ENCODE measurements at regions not wholly inside any gene's neighbourhood (a gene's known extent, or its start where the extent isn't known, plus 50 kb on each side); places are given as distances from the start of the nearest gene placed in this dataset.

DNA sequence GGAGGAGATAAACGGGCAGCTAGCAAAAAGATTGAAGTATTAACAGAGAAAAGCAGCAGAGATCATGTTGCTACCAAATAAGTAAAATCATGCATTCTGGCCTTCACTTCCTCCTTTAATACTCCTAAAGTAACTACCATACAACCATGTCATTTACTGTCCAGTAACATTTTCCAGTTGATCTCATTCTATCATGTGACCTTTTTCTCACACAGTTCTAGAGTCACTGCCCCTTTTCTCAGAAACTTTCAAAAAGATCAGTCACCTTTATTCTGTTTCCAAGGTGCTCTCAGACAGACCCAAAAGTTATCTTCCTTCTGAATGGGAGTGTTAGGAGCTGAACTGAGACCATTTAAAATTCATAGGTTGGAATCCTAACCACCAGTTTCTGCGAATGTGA lies 984.4 kb downstream of the FAM181B start:
- no peaks in the 10 kb centered on the region for H3K79me1 ChIP-seq (ENCODE audit: low read depth in 1 of 2, low read length in 2 of 2)
- DNase-seq (no peak), ATAC-seq (ENCODE audit: low read depth) (no peak)
- no peak overlapping the region for H4K91ac ChIP-seq (ENCODE audit: insufficient read depth, low read depth, low read length)
- no peaks in the 10 kb centered on the region for H3K4me1 ChIP-seq (ENCODE audit: control insufficient read depth, insufficient read depth, low read length)
- H3K27ac ChIP-seq (ENCODE audit: insufficient read depth, low read length) = no peak overlapping the region
- TF ChIP-seq, protein P1, sequence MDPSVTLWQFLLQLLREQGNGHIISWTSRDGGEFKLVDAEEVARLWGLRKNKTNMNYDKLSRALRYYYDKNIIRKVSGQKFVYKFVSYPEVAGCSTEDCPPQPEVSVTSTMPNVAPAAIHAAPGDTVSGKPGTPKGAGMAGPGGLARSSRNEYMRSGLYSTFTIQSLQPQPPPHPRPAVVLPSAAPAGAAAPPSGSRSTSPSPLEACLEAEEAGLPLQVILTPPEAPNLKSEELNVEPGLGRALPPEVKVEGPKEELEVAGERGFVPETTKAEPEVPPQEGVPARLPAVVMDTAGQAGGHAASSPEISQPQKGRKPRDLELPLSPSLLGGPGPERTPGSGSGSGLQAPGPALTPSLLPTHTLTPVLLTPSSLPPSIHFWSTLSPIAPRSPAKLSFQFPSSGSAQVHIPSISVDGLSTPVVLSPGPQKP (IDR thresholded peaks at IDR 0.05; ENCODE audit: borderline replicate concordance, low read depth, low read length) = no peak
- TF ChIP-seq BHLHE40 (IDR thresholded peaks at IDR 0.05; ENCODE audit: low read depth, low read length) = no peak
- TF ChIP-seq MXI1 (IDR thresholded peaks at IDR 0.05; ENCODE audit: borderline replicate concordance, low read depth, low read length) = no peak
- TF ChIP-seq MAFK (IDR thresholded peaks at IDR 0.05; ENCODE audit: low read depth, low read length) = no peak
- TF ChIP-seq RAD21 (IDR thresholded peaks at IDR 0.05; ENCODE audit: low read length) = no peak
- TF ChIP-seq POLR2A (IDR thresholded peaks at IDR 0.05; ENCODE audit: low read depth, low read length) = no peak
- TF ChIP-seq USF2 (IDR thresholded peaks at IDR 0.05; ENCODE audit: low read depth, low read length) = no peak
- TF ChIP-seq CEBPB (IDR thresholded peaks at IDR 0.05; ENCODE audit: low read depth, low read length) = no peak
- TF ChIP-seq FOS (IDR thresholded peaks at IDR 0.05; ENCODE audit: low read depth, low read length) = no peak
- no peak for TF ChIP-seq RCOR1 (IDR thresholded peaks at IDR 0.05; ENCODE audit: insufficient replicate concordance, low read length)
- no peak for TF ChIP-seq CTCF (conservative IDR thresholded peaks at IDR 0.05; ENCODE audit: low read depth, low read length)
- no peak for TF ChIP-seq MAZ (IDR thresholded peaks at IDR 0.05; ENCODE audit: borderline replicate concordance, low read depth, low read length)
- TF ChIP-seq RFX5 (IDR thresholded peaks at IDR 0.05; ENCODE audit: low read depth, low read length) = no peak
- no peak for TF ChIP-seq SMC3 (IDR thresholded peaks at IDR 0.05; ENCODE audit: low read depth, low read length)
- no peak for TF ChIP-seq CHD1 (IDR thresholded peaks at IDR 0.05; ENCODE audit: low read depth, low read length)
- no peak for TF ChIP-seq NFE2L2 (IDR thresholded peaks at IDR 0.05; ENCODE audit: low read depth, low read length)
- H3K9me3 ChIP-seq (ENCODE audit: control insufficient read depth, insufficient read depth, low read length) = 0 out of 2 replicates have a peak, but pooled peaks cover 2% of the 10 kb centered on the region
- H4K8ac ChIP-seq (ENCODE audit: low read depth in 2 of 2, low read length in 2 of 2) = no peak overlapping the region
- no peak overlapping the region for H3K14ac ChIP-seq (replicated peaks; ENCODE audit: low read depth, low read length)
- no peak overlapping the region for H3K9ac ChIP-seq (ENCODE audit: low read depth, low read length)
- no peaks in the 10 kb centered on the region for H3K36me3 ChIP-seq (ENCODE audit: control insufficient read depth, insufficient read depth, low read length)
- H2AK9ac ChIP-seq (replicated peaks; ENCODE audit: low read depth, low read length, poor library complexity) = no peak overlapping the region
- BruUV-seq (replicated peaks) = no TSS peak
- no peaks in the 10 kb centered on the region for H4K20me1 ChIP-seq (ENCODE audit: insufficient read depth, low read length)
- no CpG with 5 or more reads among the region's 2 CpGs for WGBS, 2 experiments (ENCODE audit: extremely low coverage in 2 of 2, insufficient read length in 1 of 2)
- H2BK15ac ChIP-seq (ENCODE audit: low read depth, low read length) = no peak overlapping the region
- H2BK5ac ChIP-seq (ENCODE audit: low read depth, low read length, poor library complexity, severe bottlenecking) = no peak overlapping the region
- H3K27me3 ChIP-seq (ENCODE audit: control insufficient read depth, insufficient read depth, low read length) = no peaks in the 10 kb centered on the region
- no peak overlapping the region for H2AK5ac ChIP-seq (ENCODE audit: low read depth, low read length)
- no peaks in the 10 kb centered on the region for H3K9me1 ChIP-seq (ENCODE audit: insufficient read depth, low read length)
- POLR2A ChIA-PET (ENCODE audit: unreplicated experiment) = no interaction called here
- H2AFZ ChIP-seq (replicated peaks; ENCODE audit: low read length, poor library complexity) = no peak overlapping the region
- H3K4me2 ChIP-seq (ENCODE audit: low read depth, low read length) = no peak overlapping the region
- H3K4me3 ChIP-seq (ENCODE audit: insufficient read depth, low read depth, low read length) = no peak overlapping the region
- no peak overlapping the region for H4K5ac ChIP-seq (ENCODE audit: low read depth, low read length)
- H3K23ac ChIP-seq (ENCODE audit: low read depth, low read length) = no peak overlapping the region
- CTCF ChIA-PET = interaction anchor here (0.6 to 1.1 kb wide), 2 partner anchors 12 to 35 kb away, joined by 3 read pairs; no protein-coding TSS in a partner anchor
- dilution Hi-C loops (cut with HindIII; ENCODE audit: low sequenced_read_pairs, unreplicated experiment) = no loop called here
- H3K4ac ChIP-seq (ENCODE audit: low read depth, low read length) = no peak overlapping the region
- no peak overlapping the region for H3K18ac ChIP-seq (ENCODE audit: low read depth, low read length)
- no peak overlapping the region for H2BK120ac ChIP-seq (ENCODE audit: low read depth, low read length)
- intact Hi-C loops (cut with micrococcal nuclease) = no loop called here
- in situ Hi-C loops (cut with MboI; ENCODE audit: low sequenced_read_pairs) = no loop called here
- no peak overlapping the region for H2BK20ac ChIP-seq (ENCODE audit: low read depth, low read length)
- H3K56ac ChIP-seq (ENCODE audit: extremely low read depth, insufficient read depth, low read length) = no peak overlapping the region
